ENCODE measurements at regions not wholly inside any gene's neighbourhood (a gene's known extent, or its start where the extent isn't known, plus 50 kb on each side); places are given as distances from the start of the nearest gene placed in this dataset.
"Not testable (repeated sequence)": the region's sequence is repeated elsewhere in the genome, so short reads cannot be mapped to it uniquely, and the experiment has no call there.

DNA sequence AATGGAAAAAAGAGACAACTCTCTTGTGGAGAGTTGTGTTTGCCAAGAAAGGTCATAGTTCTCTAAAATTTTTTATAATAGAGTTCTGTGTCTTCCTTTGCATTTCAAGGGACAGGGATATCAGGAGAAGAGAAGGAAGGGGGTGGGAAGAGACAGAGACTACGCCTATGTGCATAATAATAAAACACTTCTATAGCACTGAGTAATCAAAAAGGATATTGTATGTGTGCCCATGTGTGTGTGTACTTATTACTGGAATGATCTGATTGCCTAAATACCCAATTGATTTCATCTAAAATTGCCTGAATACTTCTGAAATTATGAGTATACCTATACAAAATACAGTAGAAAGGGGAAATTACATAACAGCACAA is 803.7 kb upstream of the ACVR2A start:
- DNase-seq: no peak

DNA sequence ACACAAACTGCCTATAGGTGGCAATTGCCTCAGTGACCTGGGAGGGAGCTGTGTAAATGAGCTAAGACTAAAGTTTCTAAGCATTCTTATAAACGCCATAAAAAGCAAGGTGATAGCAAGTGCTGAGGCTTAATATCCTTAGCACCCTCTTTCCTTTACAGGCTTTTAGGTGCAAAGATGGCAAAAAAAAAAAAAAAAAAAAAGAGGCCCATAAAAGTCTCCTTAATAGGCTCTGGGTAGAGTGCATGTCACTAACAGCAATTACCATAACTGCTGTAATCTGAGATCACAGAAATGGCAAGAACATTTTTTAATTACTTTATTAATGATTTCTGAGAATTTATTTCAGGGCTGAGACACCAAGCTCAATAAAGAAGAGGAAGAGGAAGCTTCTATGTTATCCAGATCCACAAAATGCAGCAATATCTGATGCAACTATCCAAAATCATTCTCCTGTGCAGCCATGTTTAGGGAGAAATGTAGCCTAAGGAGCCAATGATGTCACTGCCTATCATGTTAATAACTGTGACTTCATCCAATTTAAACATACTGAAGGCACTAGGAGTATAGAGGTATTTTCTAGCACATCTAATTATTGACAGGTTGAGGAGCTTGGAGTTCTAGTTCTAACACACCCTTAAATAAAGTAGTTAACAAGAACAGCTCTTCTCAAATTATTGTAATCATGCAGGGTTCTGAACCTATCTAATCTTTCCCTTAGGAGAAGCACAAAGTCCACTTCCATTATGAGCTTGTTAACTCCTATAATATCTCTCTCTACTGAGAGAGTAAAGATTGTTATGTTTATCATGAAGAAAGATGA is 804.3 kb upstream of the ACVR2A start:
- no peak for DNase-seq

DNA sequence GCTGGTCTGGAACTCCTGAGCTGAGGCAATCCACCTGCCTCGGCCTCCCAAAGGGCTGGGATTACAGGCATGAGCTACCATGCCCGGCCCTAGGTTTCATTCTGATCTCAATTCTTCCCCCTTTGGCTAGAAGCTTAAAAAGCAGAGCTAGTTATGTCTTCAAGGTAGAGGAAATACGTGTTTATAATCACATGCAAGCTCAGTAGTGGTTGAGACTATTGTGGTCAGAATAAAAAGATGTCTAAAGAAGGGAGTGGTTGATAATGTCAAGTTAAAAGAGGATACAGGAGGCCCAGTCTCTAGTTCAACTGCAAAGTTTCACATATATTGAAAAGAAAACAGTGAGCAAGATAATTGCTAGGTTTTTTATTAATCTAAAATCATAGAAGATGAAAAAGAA is 807.8 kb upstream of the ACVR2A start:
- no peak for DNase-seq

DNA sequence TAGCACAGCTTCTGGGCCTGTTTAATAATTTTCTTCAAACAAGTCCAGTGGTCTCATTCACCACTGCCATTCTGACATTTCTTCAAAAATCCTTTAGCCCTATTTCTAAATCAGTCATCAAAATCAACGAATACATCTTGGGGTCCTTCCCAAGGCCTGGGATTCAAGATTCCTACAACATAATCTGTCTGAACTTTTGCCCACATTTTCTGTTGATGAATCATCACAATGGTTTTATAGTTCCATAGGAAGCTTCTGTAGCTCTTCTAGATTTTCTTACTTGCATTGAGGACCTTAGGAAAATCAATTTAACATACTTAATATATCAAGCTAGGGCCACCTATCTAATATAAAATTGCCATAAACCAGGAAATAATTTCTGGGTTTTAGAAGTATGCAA is 811.8 kb upstream of the ACVR2A start:
- DNase-seq: no peak

DNA sequence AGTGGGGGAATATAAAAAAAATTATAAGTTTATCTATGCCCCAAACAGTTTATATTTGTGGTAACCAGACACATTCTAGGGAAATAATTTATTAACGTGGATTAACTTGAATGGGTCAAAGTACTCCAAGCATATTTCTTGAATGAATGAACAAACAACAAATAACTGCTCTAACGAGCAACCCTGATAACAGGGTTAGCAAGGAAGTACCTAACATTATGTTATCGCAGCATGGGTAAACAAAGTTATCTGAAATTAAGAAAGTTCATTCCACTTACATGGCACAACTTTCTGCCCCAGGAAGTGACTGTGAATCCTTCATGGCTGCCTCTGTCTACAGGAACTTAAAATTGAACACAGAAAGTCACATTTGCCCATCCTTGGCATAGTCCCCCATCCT is 812.9 kb upstream of the ACVR2A start:
- DNase-seq: no peak

DNA sequence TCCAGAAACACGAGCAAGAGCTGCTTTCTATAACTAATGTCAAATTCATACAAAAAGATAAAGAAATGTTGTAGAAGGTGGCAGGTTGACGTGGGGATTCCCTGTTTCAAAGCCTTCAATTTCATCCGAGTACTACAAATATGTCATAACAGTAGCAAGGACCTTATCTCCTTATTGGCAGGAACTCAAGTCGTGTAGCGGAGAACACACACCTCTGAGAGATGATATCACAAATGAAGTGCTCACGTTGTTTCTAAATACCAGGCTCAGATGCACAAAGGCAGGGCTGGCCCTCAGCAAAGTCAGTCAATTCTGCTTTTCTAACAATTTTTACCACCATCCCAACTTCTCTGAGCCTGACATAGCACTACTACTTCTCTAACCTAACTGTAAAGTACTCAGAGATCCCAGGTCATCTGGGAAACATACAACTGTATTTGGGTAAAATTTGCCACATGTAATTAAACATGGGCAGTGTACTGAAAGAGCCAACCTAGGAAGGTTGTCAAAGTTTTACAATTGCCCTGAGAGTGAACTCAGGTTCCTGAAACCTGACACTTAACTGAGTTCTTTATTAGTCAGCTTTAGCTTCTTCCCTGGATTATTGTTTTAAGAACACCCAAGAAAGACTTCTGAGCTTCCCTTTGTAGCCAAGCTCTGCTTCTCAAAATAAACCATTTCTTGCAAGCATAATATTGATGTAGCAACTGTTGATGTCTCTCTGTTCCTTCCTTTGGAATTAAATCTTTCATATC is 813.7 kb upstream of the ACVR2A start:
- DNase-seq: no peak

DNA sequence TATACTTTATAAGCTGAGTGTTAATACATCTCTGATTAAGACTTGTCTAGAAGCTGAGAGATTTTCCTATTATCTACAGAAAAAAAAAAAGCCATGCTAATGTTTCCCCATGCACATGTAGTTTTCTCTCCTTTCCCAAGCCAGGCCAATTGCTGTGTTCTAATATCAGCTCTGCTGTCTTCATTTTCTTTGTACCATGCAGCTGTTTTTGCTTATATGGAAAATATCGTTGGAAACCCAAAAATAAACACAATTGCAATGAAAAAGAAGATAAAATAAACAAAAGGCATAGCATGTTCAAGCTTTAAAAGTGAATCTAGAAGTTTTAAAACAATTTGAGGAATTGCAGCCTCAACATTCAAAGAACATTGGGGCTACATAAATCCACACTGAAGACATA is 817.4 kb upstream of the ACVR2A start:
- no peak for DNase-seq

DNA sequence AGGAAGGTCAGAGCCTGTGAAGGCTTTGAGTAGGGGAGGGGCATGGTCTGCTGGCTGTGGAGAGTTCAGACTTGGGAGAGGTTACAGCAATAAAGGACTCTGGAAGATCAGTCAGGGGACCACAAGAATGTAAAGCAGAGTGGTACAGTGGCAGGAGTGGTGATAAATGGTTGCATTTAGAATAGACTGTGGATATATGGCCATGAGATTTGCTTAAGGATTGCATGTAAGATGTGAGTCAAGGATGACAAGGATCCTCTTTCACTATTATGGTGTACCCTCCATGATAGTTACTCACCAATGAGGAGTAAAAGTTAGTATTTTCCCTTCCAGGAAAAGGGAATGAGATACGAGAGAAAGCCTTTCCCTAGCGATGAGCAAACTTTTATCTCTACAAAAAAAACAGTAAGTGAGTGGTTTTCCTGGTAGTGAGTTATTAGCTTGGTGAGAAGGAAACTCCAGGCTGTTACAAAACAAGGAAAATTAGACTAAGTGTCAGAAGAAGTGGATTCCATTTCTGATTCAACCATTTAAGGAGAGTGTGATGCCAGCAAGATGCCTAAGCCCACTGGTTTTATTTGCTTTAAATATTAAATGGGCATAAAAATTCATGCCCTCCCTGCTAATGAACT is 818.0 kb upstream of the ACVR2A start:
- no peak for DNase-seq

DNA sequence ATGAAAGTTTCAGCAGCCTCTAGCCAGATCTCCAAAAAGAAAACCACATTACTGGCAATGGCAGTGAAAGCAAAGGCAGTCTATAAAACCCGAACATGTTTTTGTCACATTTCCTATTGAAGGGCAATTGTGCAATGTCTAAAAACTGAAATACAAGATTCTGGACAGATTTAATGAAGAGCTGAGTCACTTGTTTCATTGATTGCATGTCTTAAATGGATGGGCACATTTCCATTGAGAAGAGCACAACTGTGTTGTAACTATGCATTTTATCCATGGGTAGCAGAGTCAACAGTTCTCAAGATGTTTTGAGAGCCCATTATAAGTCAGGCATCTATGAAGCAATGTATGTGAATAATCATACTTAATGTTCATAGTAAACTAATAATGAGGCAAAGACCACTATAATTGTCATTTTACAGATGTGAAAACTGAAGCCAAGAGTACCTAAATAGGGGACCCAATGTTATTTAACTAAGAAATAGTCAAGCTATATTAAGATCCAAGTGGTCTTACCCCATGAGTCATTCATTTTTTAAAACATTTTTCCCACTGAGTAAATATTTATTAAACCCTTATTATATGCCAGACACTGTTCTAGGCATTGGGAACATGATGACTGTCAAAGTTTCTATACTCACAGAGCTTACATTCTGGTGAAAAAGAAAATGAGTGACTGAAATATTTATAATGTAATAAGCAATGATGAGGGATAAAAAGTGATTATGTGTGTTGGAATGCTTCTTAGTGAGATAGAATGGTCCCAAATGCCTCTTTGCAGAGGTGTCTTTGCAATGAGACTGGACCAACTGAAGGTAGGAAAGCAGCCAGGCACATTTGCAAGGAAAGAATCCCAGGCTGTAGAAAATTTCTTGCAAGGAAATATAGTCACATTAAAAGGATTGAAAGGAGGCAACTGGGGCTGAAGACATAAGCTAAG is 818.9 kb upstream of the ACVR2A start:
- no peak for DNase-seq

DNA sequence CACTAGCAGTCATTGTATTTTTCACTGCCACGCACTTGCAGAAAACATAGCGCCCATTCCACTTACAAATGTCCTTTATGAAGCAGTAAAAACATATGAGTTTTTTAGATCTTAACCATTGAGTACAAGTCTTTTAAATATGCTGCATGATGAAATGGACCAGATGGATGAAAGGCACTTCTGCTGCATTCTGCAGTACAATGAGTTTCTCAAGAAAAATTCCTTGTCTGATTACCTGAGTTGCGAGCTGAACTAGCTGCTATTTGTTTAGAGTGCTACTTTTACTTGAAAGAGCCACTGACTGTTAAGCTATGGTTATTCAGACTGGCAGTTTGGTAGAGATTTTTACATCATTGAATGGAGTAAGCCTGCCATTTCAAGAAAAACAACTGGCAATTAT is 825.5 kb upstream of the ACVR2A start:
- no peak for DNase-seq

DNA sequence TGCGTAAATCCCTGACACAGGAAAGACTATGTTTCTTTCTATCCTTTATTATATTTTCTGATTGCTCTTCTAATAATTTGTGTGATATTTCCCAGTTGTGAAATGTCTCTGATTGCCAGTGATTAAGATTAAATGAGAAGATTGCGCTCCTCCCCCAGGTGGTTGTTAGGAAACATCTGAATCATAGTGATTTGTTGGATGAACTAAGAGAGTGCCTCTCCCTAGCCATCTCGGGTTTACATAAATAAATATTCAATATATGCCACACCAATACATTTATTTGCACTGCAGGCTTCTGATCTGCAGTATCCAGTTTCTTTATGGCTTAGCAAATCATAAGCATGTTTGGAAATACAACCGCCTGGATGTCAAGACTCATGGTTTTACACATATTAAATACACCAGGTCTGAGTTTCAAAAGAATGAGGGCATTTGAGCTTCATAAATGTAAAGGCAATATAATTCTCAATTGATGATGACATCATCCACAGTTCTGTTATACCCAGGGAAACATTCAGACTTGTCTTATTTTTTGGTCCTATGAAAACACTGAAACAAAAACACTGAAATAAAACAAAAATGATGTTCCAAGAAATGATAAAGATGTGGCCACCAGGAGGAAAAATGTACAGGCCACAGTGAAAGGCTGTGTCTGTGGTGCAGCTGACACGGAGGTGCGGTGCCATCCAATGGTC is 826.7 kb upstream of the ACVR2A start:
- DNase-seq: no peak

DNA sequence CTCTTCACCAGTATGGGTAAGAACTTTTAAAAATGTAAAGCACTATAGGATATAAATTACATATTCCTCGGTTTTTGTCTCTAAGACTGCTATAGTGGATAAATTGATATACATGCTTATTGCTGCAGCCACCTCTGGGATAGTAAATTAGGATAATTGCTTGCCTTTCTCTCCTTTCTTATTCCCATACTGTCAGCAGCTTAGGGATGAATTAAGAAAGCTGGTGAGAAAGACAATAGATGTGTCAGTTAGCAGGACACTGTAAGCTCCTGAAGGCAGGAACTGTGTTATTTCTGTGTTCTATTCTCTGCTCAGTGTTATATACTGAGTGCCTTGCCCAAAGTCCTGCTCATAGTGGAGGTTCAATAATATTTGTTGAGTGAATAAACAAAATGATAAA is 828.6 kb upstream of the ACVR2A start:
- DNase-seq: no peak

DNA sequence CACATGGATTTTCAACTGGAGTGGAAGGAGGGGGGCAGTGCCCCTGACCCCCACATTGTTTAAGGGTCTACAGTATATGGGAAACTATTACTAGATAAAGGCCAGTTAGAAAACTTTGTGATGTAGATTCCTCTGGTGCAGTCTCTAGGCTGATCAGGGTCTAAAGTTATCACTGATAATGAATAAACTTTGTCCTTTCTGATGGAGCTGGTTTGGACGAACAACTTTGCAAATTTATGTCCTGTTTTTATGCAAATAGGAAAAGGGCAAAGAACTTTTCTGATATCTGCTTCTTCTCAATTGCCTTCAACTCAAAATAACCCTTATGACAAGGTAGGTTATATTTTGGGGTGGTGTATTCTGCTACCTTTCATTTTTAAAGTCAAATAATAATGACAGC is 829.2 kb upstream of the ACVR2A start:
- DNase-seq: no peak

DNA sequence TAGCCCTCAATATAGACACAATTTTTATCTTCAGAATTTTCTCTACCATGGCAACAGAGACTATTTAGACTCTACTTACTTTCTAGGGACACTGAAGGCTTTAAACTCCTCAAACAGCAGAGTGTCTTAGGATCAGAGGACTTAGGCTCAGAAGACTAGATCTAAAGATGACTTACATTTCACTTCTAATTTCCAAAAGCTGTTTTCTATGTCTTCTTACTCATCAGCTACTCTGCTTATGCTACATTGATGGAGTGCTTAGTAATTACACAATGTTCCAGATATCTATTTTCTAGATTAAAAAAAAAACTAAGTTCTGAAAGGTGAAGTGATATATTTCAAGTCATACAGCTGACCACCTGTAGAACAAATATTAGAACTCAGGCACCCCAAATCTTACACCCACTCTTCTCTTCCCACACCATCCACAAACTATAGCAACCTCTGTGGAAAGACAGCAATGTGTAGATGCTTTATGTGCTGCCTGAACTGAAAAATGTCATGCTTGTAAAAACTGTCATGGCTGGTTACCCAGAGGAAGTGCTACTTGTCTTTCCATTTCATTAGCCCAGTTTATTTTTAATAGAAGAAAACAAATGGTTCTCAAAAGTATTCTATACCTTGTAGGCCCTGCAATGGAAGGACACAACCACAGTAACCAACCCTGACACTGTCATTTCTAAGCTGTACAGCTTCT is 831.0 kb upstream of the ACVR2A start:
- no peak for DNase-seq

DNA sequence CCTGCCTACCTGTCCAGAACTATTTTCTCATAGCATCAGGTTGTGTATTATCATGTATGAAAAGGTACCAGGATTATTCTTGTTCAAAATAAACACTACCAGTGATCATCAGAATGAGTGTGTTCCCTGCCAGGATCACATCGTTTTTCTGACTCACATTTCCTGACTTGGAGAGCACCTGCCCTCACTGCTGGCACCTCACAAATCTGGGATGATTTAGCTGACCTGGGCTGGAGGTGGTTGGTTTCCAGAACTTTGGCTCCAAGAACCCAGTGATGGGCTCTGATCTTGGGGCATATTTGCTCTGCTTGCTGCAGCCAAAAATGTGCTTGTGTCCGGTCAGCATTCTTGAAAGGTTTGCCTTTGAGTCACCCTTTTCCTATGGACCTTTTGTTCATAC is 836.3 kb upstream of the ACVR2A start:
- DNase-seq: no peak

DNA sequence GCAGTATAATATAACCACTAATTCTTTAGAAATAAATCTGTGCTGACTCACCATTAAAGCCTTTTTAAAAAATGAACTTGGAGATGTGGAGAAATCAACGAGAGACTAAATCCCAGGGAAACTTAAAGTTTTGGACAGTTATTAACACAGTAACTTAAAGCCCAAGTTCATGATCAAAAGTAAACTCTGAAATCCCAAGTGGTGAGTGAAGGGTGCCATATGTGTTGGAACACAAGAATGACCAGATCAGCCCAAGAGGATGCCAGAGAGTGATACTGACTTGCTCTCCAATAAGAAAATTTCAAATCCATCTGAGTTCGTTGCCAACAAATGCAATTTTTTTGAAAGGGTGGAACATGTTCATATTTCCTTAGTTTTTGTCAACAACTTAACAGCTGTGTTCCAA is 838.1 kb upstream of the ACVR2A start:
- no peak for DNase-seq

DNA sequence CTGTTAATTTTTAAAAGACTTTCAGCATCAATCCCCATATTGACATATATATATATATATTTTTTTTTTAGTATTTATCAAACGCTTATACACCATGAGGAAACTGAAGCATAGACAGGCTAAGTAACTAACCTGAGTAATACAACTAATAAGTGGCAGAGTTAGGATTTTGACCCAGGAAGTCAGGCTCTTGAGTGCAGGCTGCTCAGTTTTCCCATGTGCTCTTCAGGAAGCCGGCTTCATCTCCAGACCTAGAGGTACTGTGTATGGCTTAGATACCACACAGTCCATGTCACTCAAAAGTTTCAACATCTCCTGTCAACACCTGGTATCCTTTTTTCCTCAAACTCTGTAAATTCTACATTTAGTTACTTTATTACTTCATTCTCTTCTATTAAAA is 841.7 kb upstream of the ACVR2A start:
- no peak for DNase-seq

DNA sequence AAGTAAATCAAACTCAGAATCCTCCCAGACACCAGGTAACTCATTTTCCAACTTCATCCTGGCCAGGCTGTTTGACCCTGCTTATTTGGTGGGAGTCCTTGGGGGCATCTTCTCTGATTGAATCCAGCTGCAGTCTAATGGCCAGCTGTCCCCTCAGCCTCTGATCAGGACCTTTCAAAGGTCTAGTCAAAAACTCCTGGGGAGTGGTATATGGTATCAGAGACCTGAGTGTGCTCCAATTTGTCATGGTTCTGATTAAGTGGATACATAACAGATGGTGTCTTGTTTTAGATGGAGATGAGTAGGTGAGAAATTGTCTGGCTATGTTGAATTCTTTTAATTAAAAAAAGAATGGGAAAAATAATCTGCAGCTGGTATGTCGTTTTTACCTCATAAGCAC is 842.6 kb upstream of the ACVR2A start:
- DNase-seq: no peak

DNA sequence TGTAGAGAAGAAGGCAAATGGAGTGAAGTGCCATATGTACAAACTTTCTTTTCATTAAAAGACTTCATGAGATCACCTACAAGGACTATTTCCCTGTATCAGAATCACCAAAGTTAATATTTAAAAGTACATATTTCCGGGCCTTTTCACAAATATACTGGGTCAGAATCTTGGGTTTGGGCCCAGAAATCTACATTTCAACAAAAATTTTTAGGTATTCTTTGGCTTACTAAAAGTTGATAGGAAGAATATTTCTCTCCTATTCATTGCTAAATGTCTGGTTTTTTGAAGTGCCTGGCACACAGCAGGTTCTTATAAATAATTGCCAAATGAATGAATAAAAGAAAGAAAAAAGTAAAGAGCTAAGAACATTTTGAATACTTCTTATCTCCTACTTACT is 843.8 kb upstream of the ACVR2A start:
- DNase-seq: no peak

DNA sequence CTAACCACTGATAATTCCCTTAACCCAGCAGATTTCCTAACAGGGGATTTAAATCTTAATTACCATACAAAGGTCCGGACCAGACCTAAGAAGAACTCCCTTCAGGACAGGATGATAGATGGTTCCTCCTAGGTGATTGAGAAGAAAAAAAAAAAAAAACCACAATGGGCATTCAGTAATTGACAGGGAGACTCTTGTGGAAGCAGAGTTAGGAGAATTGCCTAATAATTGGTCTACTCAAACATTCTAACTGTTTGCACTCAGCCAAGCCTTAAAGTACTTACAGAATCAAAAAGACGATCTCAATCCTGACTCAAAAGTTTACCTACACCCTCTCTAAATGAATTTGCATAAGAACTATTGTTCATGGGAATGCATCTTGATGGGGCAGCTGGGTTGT is 844.7 kb upstream of the ACVR2A start:
- not testable (repeated sequence) for DNase-seq

DNA sequence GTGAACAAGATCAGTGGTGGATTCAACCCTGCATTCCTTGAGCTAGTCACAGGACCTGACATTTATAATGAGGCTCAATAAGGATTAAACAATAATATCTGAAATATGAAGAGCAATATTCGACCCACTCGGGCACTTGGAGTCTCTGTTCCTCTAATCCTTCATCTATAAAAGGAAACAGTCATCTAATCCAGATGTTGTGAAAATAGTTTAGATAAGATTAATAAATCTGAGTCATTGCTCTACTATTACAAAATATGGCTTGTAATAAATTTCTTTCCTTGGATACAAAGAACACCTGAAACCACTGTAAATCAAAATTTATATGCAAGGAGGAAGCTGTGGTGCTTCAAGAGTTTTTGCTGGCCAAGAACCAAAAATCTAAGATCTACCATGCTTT is 846.9 kb upstream of the ACVR2A start:
- no peak for DNase-seq

DNA sequence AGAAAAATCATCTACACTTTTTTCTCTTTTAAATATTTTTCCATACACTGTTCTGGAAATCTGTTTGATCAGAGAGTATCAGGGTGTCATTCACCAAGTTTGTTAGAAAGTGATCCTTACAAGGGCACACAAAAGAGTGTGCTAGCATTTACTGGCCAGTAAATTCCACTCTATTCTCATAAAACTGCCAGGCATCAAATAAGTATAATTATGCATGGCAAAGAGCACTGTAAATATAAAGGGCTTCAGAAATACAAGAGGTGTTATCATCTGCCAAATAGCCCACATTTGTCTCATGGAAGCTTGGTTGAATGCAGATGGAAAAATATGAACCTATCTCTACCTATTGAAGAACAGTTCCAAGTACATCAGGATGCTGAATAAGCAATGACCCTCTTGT is 847.3 kb upstream of the ACVR2A start:
- no peak for DNase-seq
